ENCODE measurements at regions not wholly inside any gene's neighbourhood (a gene's known extent, or its start where the extent isn't known, plus 50 kb on each side); places are given as distances from the start of the nearest gene placed in this dataset.
"Not testable (repeated sequence)": the region's sequence is repeated elsewhere in the genome, so short reads cannot be mapped to it uniquely, and the experiment has no call there.

DNA sequence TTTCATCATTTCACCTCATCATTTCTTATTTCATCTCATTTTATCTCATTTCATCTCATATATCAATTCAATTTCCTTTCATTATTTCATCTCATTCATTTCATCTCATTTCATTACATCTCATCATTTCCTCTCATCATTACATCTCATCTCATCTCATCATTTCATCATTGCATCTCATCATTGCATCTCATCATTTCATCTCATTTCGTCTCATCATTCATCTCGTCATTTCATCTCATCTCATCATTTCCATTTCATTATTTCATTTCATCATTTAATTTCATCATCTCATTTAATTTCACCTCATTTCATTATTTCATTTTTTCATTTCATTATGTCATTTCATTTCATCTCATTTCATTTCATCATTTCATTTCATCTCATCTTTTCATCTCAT, 168.5 kb upstream of the FAM72C start:
- DNase-seq, result not testable (repeated sequence)

- not testable (repeated sequence) for DNase-seq
Observed at GRCh38 chr1:144105006-144105405, 133.2 kb upstream of the FAM72C start.

DNA sequence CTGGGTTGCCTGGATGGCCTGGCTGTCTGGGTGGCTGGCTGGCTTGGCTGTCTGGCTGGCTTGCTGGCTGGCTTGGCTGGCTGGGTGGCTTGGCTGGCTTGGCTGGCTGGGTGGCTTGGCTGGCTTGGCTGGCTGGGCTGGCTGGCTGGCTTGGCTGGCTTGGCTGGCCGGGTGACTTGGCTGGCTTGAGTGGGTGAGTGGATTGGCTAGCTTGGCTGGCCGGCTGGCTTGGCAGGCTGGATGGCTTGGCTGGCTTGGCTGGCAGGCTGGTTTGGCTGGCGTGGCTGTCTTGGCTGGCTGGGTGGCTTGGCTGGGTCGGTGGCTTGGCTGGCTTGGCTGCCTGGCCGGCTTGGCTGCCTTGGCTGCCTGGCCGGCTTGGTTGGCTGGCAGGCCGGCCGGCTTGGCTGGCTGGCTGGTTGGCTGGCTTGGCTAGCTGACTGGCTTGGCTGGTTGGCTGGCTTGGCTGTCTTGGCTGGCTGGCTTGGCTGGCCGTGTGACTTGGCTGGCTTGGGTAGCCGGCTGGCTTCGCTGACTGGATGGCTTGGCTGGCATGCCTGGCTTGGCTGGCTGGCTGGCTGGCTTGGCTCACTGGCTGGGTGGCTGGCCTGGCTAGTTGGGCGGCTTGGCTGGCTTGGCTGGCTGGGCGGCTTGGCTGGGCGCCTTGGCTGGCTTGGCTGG, 132.4 kb upstream of the FAM72C start:
- not testable (repeated sequence) for DNase-seq

- DNase-seq, result not testable (repeated sequence)
Observed at GRCh38 chr1:144103156-144103880, 131.5 kb upstream of the FAM72C start.

- not testable (repeated sequence) for DNase-seq
Observed at GRCh38 chr1:144102046-144102745, 130.4 kb upstream of the FAM72C start.

- DNase-seq, result no peak
Observed at GRCh38 chr1:144101397-144102045, 129.7 kb upstream of the FAM72C start.

GRCh38 chr1:144077167-144077841, 105.5 kb upstream of the FAM72C start:
- DNase-seq, result peak; percentile 7

DNA sequence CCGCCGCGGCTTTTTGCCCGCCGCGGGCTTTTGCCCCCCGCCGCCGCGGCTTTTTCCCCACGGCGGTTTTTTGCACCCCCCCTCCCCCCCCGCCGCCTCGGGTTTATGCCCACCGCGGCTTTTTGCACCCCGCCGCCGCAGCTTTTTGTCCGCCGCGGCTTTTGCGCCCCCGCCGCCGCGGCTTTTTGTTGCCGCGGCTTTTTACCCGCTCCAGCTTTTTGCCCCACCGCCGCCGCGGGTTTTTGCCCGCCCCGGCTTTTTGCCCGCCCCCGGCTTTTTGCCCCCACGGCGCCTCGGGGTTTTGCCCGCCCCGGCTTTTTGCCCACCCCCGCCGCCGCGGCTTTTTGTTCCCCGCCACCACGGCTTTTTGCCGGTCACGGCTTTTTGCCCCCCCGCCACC, 104.9 kb upstream of the FAM72C start:
- DNase-seq, result not testable (repeated sequence)

DNA sequence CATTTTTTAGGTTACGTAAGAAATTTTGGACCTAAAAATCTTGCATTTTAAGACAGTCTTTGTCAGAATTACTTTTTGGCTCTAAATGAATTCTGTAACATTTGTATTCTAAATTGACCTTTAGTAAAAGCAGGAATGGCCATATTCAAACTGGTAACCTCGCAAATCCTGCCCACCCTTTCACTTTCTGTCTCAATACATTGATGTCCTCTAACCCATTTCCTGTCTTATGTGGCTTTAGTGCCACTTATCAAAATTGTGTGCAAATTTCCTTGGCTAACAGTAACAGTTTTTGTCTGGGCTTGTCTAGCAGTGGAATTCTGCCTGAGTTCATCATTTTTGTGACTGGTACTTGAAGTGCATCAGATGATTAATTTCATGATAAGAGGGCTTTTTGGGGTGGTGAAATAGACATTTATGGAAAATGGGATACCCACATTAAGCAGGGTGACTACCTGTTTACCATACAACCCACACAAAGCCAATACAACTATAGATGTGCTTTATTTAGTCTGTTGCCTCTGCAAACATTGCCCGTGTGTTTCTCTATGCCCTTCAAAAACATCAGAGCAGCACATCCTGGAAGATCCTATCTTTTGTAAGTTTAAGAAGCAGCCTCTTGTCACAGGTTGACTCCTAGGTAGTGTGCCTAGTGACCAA, 98.7 kb upstream of the FAM72C start:
- DNase-seq, result not testable (repeated sequence)

- not testable (repeated sequence) for DNase-seq
Observed at GRCh38 chr1:144067042-144067441, 95.3 kb upstream of the FAM72C start.

DNA sequence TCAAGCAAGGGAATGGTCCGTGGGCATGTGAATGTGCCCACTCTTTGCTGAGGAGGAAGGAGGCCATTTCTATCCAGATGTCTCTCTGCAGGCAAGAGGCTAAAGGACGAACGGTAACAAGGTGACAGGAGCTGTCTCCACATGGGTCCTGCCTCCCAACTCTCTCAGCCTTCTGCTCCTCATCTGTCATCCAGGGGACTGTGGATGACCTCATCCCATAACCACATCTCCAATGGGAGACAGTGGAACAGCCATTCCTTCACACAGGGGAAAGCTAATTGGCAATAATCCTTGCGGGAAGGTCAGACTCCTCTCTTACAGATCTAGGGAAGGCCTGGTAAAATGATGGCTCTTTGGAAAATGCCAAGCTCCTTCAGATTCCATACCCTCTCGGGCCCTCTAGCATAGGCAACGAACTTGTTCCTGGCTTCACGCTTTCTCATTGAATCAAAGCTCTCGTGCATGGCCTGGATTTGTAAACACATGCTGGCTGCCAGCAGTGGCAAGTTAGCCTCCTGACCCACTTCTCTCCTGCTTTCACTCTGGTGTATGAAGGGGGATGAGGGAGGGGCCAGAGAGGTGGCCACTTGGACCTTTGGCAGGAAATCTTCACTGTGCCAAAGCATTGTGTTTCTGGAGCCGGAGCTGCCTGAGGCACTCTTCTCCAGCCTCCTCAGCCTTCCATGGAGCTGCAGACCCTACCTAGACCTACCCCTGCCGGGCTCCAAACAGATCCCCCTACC, 94.5 kb upstream of the FAM72C start:
- DNase-seq, result not testable (repeated sequence)

GRCh38 chr1:144065299-144066060, 93.7 kb upstream of the FAM72C start:
- not testable (repeated sequence) for DNase-seq

GRCh38 chr1:144049365-144049764, 77.6 kb upstream of the FAM72C start:
- DNase-seq, result not testable (repeated sequence)

DNA sequence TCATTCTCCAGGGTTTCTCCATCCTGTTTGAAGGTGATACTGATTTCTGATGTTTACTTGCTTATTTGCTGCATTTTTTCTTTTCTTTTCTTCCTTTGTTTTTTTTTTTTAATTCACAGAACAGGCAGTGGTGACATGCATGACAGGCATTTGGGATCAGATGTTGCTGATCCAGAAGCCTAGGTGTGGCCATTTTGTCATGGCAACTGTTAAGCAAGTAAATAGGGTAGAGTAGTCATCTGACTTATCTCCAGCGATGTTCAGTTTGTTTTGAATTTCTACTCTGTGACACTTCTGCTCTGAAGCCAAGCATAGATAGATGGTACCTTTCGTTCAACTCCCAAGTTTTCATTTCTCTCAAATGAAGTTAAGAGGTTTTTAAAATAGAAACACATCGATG, 74.9 kb upstream of the FAM72C start:
- not testable (repeated sequence) for DNase-seq

GRCh38 chr1:144045751-144046546, 74.2 kb upstream of the FAM72C start:
- DNase-seq, result peak; percentile 52

DNA sequence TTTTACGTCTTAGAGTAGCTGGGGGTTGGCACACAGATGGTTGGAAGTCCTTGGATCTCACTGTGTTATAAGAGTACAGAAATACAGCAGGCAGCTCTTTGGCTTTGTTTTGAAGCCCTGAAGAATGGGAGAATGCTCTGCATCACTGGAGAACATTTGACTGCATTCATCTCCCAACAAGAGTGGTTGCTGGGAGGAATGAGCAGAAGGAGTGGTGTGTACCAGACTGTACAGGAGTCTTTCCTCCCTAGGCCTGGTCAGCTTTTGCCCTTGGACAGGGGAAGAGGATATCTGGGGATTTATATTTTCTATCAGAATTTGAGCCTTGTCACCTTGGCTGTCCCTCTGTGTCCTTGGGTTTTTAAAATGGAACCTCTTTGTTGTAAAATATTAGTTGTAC, 70.5 kb upstream of the FAM72C start:
- DNase-seq, result not testable (repeated sequence)

DNA sequence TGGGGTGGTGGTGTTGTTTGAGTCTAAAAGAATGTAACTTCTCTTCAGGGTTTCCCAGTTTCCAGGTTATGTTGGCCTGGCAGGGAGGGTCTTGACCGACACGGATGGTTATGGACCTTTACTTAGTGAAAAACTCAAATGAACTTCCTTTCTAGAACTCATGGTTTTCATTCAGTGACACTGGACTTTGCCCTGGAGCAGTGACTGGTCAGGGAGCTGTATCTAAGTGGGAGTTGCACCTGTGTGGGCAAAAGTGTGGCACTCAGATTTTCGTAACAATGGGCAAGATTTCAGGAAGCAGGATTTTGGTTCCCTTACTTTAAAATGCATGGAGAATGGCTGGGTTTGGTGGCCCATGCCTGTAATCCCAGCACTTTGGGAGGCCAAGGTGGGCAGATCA, 68.5 kb upstream of the FAM72C start:
- DNase-seq, result not testable (repeated sequence)

GRCh38 chr1:144034045-144034444, 62.3 kb upstream of the FAM72C start:
- DNase-seq, result not testable (repeated sequence)

GRCh38 chr1:144031550-144031949, 59.8 kb upstream of the FAM72C start:
- not testable (repeated sequence) for DNase-seq

Measured in dermis blood vessel endothelial cell (primary cell).